Superior temporal gyrus (tissue), 1 donor: ENCODE measurements at regions not wholly inside any gene's neighbourhood (a gene's known extent, or its start where the extent isn't known, plus 50 kb on each side); places are given as distances from the start of the nearest gene placed in this dataset.

Source experiments
- DNase-seq: peaks from one replicate; pipeline ENCODE4 v3.0.0-alpha.2; 2016; ENCODE audit errors: extremely low spot score

DNA sequence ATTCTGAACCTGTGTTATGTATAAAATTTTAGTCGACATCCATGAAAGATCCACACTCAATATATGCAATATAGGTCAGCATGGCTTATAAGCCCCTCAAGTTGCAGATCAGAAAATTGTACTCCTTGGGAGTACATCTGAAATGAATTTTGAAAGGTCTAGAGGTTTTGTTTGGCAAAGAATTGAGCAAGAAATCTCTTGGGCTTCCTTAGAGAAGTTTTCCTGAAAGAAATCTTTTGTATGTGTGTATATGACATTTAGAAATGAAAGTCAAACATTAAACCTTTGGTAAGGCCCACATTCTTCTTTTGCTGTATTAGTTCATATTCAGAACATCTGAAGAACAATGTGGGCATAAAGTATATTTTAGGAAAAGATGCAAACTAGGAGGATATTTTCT is 1006.6 kb downstream of the NAALADL2 start:
- DNase-seq = no peak

GRCh38 chr3:175861916-175862315 is 1002.8 kb downstream of the NAALADL2 start:
- no peak for DNase-seq
